HG03521 (cell line): ENCODE measurements at regions not wholly inside any gene's neighbourhood (a gene's known extent, or its start where the extent isn't known, plus 50 kb on each side); places are given as distances from the start of the nearest gene placed in this dataset.

Source experiments
- ATAC-seq: cut with Tn5 transposase; IDR thresholded peaks from one replicate; pipeline ENCODE4 v1.9.1; 2021; ENCODE audit warnings: mild to moderate bottlenecking, moderate library complexity; ENCODE audit not compliant: unreplicated experiment

GRCh38 chr2:177314722-177315264 lies 50.3 kb upstream of the NFE2L2 start:
- no peak for ATAC-seq

- ATAC-seq = no peak
Observed at GRCh38 chr2:177315364-177315763, 50.8 kb upstream of the NFE2L2 start.

- ATAC-seq = no peak
Observed at GRCh38 chr2:177316756-177317155, 52.2 kb upstream of the NFE2L2 start.

- no peak for ATAC-seq
Observed at GRCh38 chr2:177317443-177317842, 52.9 kb upstream of the NFE2L2 start.

GRCh38 chr2:177317857-177318256 lies 53.3 kb upstream of the NFE2L2 start:
- no peak for ATAC-seq

- ATAC-seq = no peak
Observed at GRCh38 chr2:177318613-177319012, 54.1 kb upstream of the NFE2L2 start.

GRCh38 chr2:177320596-177320995 lies 56.1 kb upstream of the NFE2L2 start:
- ATAC-seq = no peak

GRCh38 chr2:177322801-177323261 lies 58.3 kb upstream of the NFE2L2 start:
- ATAC-seq = no peak

GRCh38 chr2:177324797-177325196 lies 60.3 kb upstream of the NFE2L2 start:
- ATAC-seq = no peak

GRCh38 chr2:177325554-177325953 lies 61.0 kb upstream of the NFE2L2 start:
- ATAC-seq = peak; percentile 53

- ATAC-seq = no peak
Observed at GRCh38 chr2:177326005-177326404, 61.5 kb upstream of the NFE2L2 start.

- no peak for ATAC-seq
Observed at GRCh38 chr2:177326591-177326990, 62.1 kb upstream of the NFE2L2 start.

GRCh38 chr2:177327009-177327408 lies 62.5 kb upstream of the NFE2L2 start:
- no peak for ATAC-seq

GRCh38 chr2:177328056-177328455 lies 63.5 kb upstream of the NFE2L2 start:
- ATAC-seq = no peak

- no peak for ATAC-seq
Observed at GRCh38 chr2:177329064-177329463, 63.5 kb upstream of the AGPS start.

GRCh38 chr2:177331466-177331997 lies 61.0 kb upstream of the AGPS start:
- no peak for ATAC-seq

GRCh38 chr2:177332026-177332991 lies 60.3 kb upstream of the AGPS start:
- ATAC-seq = peak; percentile 68

GRCh38 chr2:177332992-177333388 lies 59.6 kb upstream of the AGPS start:
- no peak for ATAC-seq

- ATAC-seq = peak; percentile 61
Observed at GRCh38 chr2:177334940-177335543, 57.5 kb upstream of the AGPS start.

GRCh38 chr2:177335917-177336450 lies 56.6 kb upstream of the AGPS start:
- no peak for ATAC-seq

- ATAC-seq = no peak
Observed at GRCh38 chr2:177338177-177338721, 54.3 kb upstream of the AGPS start.
